Adrenal gland (tissue), 9 donors: ENCODE measurements at regions not wholly inside any gene's neighbourhood (a gene's known extent, or its start where the extent isn't known, plus 50 kb on each side); places are given as distances from the start of the nearest gene placed in this dataset.

ENCODE experiments used
- DNase-seq, 7 donors: peaks; one replicate each; pipeline ENCODE4 v3.0.0-alpha.2; 2019 to 2020
- H3K27ac ChIP-seq, 5 donors: fragments of 200-600 bp; sonication (generic) in 4 of 5; 1 replicate in 3 of 5; 2 replicates in 2 of 5; pipeline versions ENCODE4 v1.5.1 to v1.8.0; 2016 to 2020; ENCODE audit warnings: mild to moderate bottlenecking in 1 of 5
- H3K27me3 ChIP-seq: fragments of 200-600 bp; 2 replicates; pipeline ENCODE4 v1.8.0; 2021
- H3K36me3 ChIP-seq, 2 donors: fragments of 200-600 bp; replicated peaks in 1 of 2; 1 replicate in 1 of 2; 2 replicates in 1 of 2; pipeline versions ENCODE4 v1.5.1 to v1.8.0; 2018 to 2022
- H3K4me1 ChIP-seq, 2 donors: fragments of 200-600 bp; replicated peaks in 1 of 2; 1 replicate in 1 of 2; 2 replicates in 1 of 2; pipeline versions ENCODE4 v1.5.1 to v1.8.0; 2018 to 2021
- H3K4me3 ChIP-seq, 4 donors: fragments of 200-600 bp; sonication (generic) in 3 of 4; one replicate each; pipeline ENCODE4 v1.5.1; 2016 to 2018
- H3K9me3 ChIP-seq, 3 donors: fragments of 200-600 bp; sonication (generic) in 1 of 3; replicated peaks in 1 of 3; 1 replicate in 2 of 3; 2 replicates in 1 of 3; pipeline versions ENCODE4 v1.5.1 to v1.8.0; 2016 to 2021
- CTCF ChIP-seq, 6 experiments: fragments of 450-650 bp in 4 of 6; fragments of 200-600 bp in 2 of 6; sonication (generic) in 1 of 6; IDR thresholded peaks; 1 replicate in 5 of 6; 2 replicates in 1 of 6; pipeline versions ENCODE4 v1.5.1 to v1.8.0; 2016 to 2021; ENCODE audit warnings: antibody characterized with exemption in 6 of 6, mild to moderate bottlenecking in 2 of 6, moderate library complexity in 1 of 6
- POLR2A ChIP-seq, 2 donors: fragments of 450-650 bp; IDR thresholded peaks; one replicate each; pipeline ENCODE4 v1.6.1; 2017; ENCODE audit warnings: antibody characterized with exemption in 2 of 2, mild to moderate bottlenecking in 2 of 2, moderate library complexity in 1 of 2
- WGBS, 4 donors: extraction: QIAGEN DNeasy Blood & Tissue Kit in 2 of 4; methylation state at CpG; one replicate each; pipeline versions ENCODE4 v1.1.5 to v1.1.7; 2013 to 2017; 5-methylcytosine and 5-hydroxymethylcytosine counted together
- intact Hi-C, 2 donors: fragments of 100-400 bp; cut with DNase I; formaldehyde crosslinking; loops; one replicate each; pipeline versions ENCODE4 v1.14.1 to v1.15.0; 2022 to 2023
- donor health status: healthy with polysubstance abuse.
- donor health status: Bipolar disorder and iron deficiency.
- donor health status: DM: yes; HTN: yes; CAD: no.
- donor health status: DM: no; HTN: no; CAD: no.
- donor health status: DM: no; HTN: no; CAD: no.

- intact Hi-C loops, result no loop called here
- no peak for TF ChIP-seq POLR2A (IDR thresholded peaks at IDR 0.05)
- TF ChIP-seq CTCF (IDR thresholded peaks at IDR 0.05), result no peak
- DNase-seq, result no peak
These were observed 438.6 kb upstream of the EPHA5 start for GRCh38 chr4:66108898-66109297.

GRCh38 chr4:66097218-66097617, 426.9 kb upstream of the EPHA5 start:
- intact Hi-C loops, result no loop called here
- DNase-seq, result no peak
- Histone ChIP-seq H3K9me3 (no peaks in the 10 kb centered on the region), H3K36me3 (no peaks in the 10 kb centered on the region), H3K4me3 (no peak overlapping the region), H3K4me1 (no peaks in the 10 kb centered on the region), H3K27ac (no peak overlapping the region), H3K27me3 (no peaks in the 10 kb centered on the region)
- 63 to 75% (median 66%) methylated on average over 5 of the region's 5 CpGs for WGBS, 4 donors
- no peak for TF ChIP-seq POLR2A (IDR thresholded peaks at IDR 0.05)
- TF ChIP-seq CTCF (IDR thresholded peaks at IDR 0.05), result no peak

More at GRCh38 chr4:66108898-66109297, 438.6 kb upstream of the EPHA5 start:
- Histone ChIP-seq H3K27me3 (no peaks in the 10 kb centered on the region), H3K4me3 (no peak overlapping the region), H3K4me1 (no peaks in the 10 kb centered on the region), H3K9me3 (no peaks in the 10 kb centered on the region), H3K36me3 (no peaks in the 10 kb centered on the region), H3K27ac (no peak overlapping the region)

GRCh38 chr4:66095065-66095464, 424.8 kb upstream of the EPHA5 start:
- TF ChIP-seq POLR2A (IDR thresholded peaks at IDR 0.05), result no peak
- no peak for TF ChIP-seq CTCF (IDR thresholded peaks at IDR 0.05)
- no peak overlapping the region for H3K4me3 ChIP-seq
- H3K36me3 ChIP-seq, result no peaks in the 10 kb centered on the region
- H3K27me3 ChIP-seq, result no peaks in the 10 kb centered on the region
- WGBS, 4 donors, result 35 to 46% (median 39%) methylated on average over 2 of the region's 2 CpGs
- H3K9me3 ChIP-seq, result no peaks in the 10 kb centered on the region
- no peak overlapping the region for H3K27ac ChIP-seq
- H3K4me1 ChIP-seq, result no peaks in the 10 kb centered on the region
- intact Hi-C loops, result no loop called here
- no peak for DNase-seq

GRCh38 chr4:66094070-66094469, 423.8 kb upstream of the EPHA5 start:
- Histone ChIP-seq H3K27me3 (no peaks in the 10 kb centered on the region), H3K9me3 (no peaks in the 10 kb centered on the region), H3K36me3 (no peaks in the 10 kb centered on the region), H3K4me3 (no peak overlapping the region), H3K27ac (no peak overlapping the region), H3K4me1 (no peaks in the 10 kb centered on the region)
- WGBS, 4 donors, result 86 to 95% (median 90%) methylated on average over 12 to 15 of the region's 15 CpGs
- DNase-seq, result no peak
- intact Hi-C loops, result no loop called here
- TF ChIP-seq POLR2A (IDR thresholded peaks at IDR 0.05) (no peak), CTCF (IDR thresholded peaks at IDR 0.05) (no peak)
